CD14-positive monocyte (primary cell): ENCODE measurements at regions not wholly inside any gene's neighbourhood (a gene's known extent, or its start where the extent isn't known, plus 50 kb on each side); places are given as distances from the start of the nearest gene placed in this dataset.

ENCODE experiments used
- DNase-seq, 3 donors: peaks; one replicate each; pipeline ENCODE4 v3.0.0-alpha.2; 2011 to 2022
- H2AFZ ChIP-seq: 2 replicates; pipeline ENCODE4 v1.6.0; 2012; ENCODE audit warnings: mild to moderate bottlenecking, low read depth, low read length, inconsistent platforms; ENCODE audit not compliant: insufficient read depth, poor library complexity, severe bottlenecking
- H3K27ac ChIP-seq, 2 donors: 1 replicate in 1 of 2; 2 replicates in 1 of 2; pipeline ENCODE4 v1.5.1; 2012 to 2013; ENCODE audit warnings: low read length in 2 of 2, control low read depth in 1 of 2, inconsistent platforms in 1 of 2, low read depth in 1 of 2, mild to moderate bottlenecking in 1 of 2
- H3K27me3 ChIP-seq, 2 donors: one replicate each; pipeline versions ENCODE4 v1.6.0 to v1.6.1; 2011 to 2013; ENCODE audit warnings: low read length in 2 of 2; ENCODE audit not compliant: control insufficient read depth in 2 of 2, insufficient read depth in 2 of 2
- H3K36me3 ChIP-seq, 2 donors: replicated peaks in 1 of 2; 1 replicate in 1 of 2; 2 replicates in 1 of 2; pipeline versions ENCODE4 v1.5.1 to v1.6.1; 2012 to 2013; ENCODE audit warnings: low read length in 2 of 2, control low read depth in 1 of 2, inconsistent platforms in 1 of 2, mild to moderate bottlenecking in 1 of 2; ENCODE audit not compliant: insufficient read depth in 2 of 2, control insufficient read depth in 1 of 2
- H3K4me1 ChIP-seq, 2 donors: 1 replicate in 1 of 2; 2 replicates in 1 of 2; pipeline versions ENCODE4 v1.5.1 to v1.6.1; 2012 to 2013; ENCODE audit warnings: low read length in 2 of 2, control low read depth in 1 of 2, inconsistent platforms in 1 of 2, mild to moderate bottlenecking in 1 of 2, moderate library complexity in 1 of 2; ENCODE audit not compliant: insufficient read depth in 2 of 2, control insufficient read depth in 1 of 2
- H3K4me2 ChIP-seq: replicated peaks from 2 replicates; pipeline ENCODE3; 2012; ENCODE audit warnings: low read length, moderate library complexity, mild to moderate bottlenecking; ENCODE audit not compliant: poor library complexity, severe bottlenecking; ENCODE audit errors: extremely low read depth
- H3K4me3 ChIP-seq, 3 experiments: fragments of 200-600 bp in 1 of 3; sonication (generic) in 1 of 3; replicated peaks in 1 of 3; 1 replicate in 2 of 3; 2 replicates in 1 of 3; pipeline ENCODE4 v1.5.1; 2011 to 2013; ENCODE audit warnings: low read length in 3 of 3, mild to moderate bottlenecking in 3 of 3, control low read depth in 2 of 3, low read depth in 2 of 3, inconsistent platforms in 1 of 3, moderate library complexity in 1 of 3
- H3K79me2 ChIP-seq: 2 replicates; pipeline ENCODE4 v1.6.0; 2012; ENCODE audit warnings: mild to moderate bottlenecking, control low read depth, inconsistent platforms, low read length, moderate library complexity; ENCODE audit not compliant: insufficient read depth
- H3K9ac ChIP-seq: 2 replicates; pipeline ENCODE4 v1.6.0; 2017; ENCODE audit warnings: low read length, mild to moderate bottlenecking; ENCODE audit not compliant: insufficient read depth, poor library complexity, severe bottlenecking
- H3K9me3 ChIP-seq, 2 donors: replicated peaks in 1 of 2; 1 replicate in 1 of 2; 2 replicates in 1 of 2; pipeline versions ENCODE4 v1.5.1 to v1.6.1; 2012 to 2013; ENCODE audit warnings: low read length in 2 of 2, control low read depth in 1 of 2; ENCODE audit not compliant: control insufficient read depth in 1 of 2, insufficient read depth in 1 of 2
- H4K20me1 ChIP-seq: 2 replicates; pipeline ENCODE4 v1.6.0; 2012; ENCODE audit warnings: mild to moderate bottlenecking, low read length, control low read depth, moderate library complexity; ENCODE audit not compliant: insufficient read depth
- H3K27ac Mint-ChIP-seq, 7 donors: one replicate each; pipeline ENCODE4 v1.8.0; 2020; ENCODE audit warnings: mild to moderate bottlenecking in 7 of 7, mixed read lengths in 7 of 7, moderate library complexity in 6 of 7, inconsistent platforms in 2 of 7
- H3K27me3 Mint-ChIP-seq, 3 donors: one replicate each; pipeline ENCODE4 v1.8.0; 2021 to 2022; ENCODE audit warnings: low read depth in 3 of 3, mild to moderate bottlenecking in 3 of 3, mixed read lengths in 3 of 3, moderate library complexity in 3 of 3, inconsistent platforms in 1 of 3
- H3K36me3 Mint-ChIP-seq, 2 donors: one replicate each; pipeline ENCODE4 v1.8.0; 2020; ENCODE audit warnings: mixed read lengths in 2 of 2, inconsistent platforms in 1 of 2, mild to moderate bottlenecking in 1 of 2
- H3K4me1 Mint-ChIP-seq: one replicate; pipeline ENCODE4 v1.8.0; 2020; ENCODE audit warnings: mild to moderate bottlenecking, mixed read lengths
- H3K4me3 Mint-ChIP-seq, 2 donors: one replicate each; pipeline ENCODE4 v1.8.0; 2020; ENCODE audit warnings: mild to moderate bottlenecking in 2 of 2, mixed read lengths in 2 of 2, moderate library complexity in 1 of 2
- H3K9me3 Mint-ChIP-seq, 7 donors: one replicate each; pipeline ENCODE4 v1.8.0; 2020 to 2022; ENCODE audit warnings: mixed read lengths in 7 of 7, mild to moderate bottlenecking in 6 of 7, moderate library complexity in 6 of 7, inconsistent platforms in 2 of 7
- CTCF ChIP-seq: fragments of 200-600 bp; IDR thresholded peaks from one replicate; pipeline ENCODE4 v1.8.0; 2022; ENCODE audit warnings: antibody characterized with exemption, mild to moderate bottlenecking
- WGBS: methylation state at CpG from one replicate; pipeline ENCODE4 v1.1.5; 2013; ENCODE audit warnings: missing lambda C conversion rate; ENCODE audit not compliant: insufficient coverage; 5-methylcytosine and 5-hydroxymethylcytosine counted together
- intact Hi-C, 2 donors: fragments of 100-400 bp; cut with micrococcal nuclease; formaldehyde crosslinking; loops; one replicate each; pipeline versions ENCODE4 v1.15.0 to v1.15.1; 2023

GRCh38 chr15:31440754-31441311, 114.2 kb downstream of the KLF13 start:
- peaks cover 0 to 2% (median 0%) of the 10 kb centered on the region in 7 donors for H3K9me3 Mint-ChIP-seq
- H3K4me3 ChIP-seq = peak overlapping the region; percentile 6 to 72 (median 44)
- H3K27ac Mint-ChIP-seq = peak overlapping the region; percentile 33 to 95 (median 84)
- H3K79me2 ChIP-seq = no peaks in the 10 kb centered on the region
- H3K9me3 ChIP-seq = no peaks in the 10 kb centered on the region
- H3K4me2 ChIP-seq = peak overlapping the region; percentile 79
- H3K36me3 Mint-ChIP-seq = no peaks in the 10 kb centered on the region
- H3K27ac ChIP-seq = peak overlapping the region in 1 of 2 donors; percentile 81
- H3K4me3 Mint-ChIP-seq = peak overlapping the region; percentile 76 to 83
- H3K4me1 ChIP-seq = peaks cover 36 to 52% of the 10 kb centered on the region in 2 donors
- H2AFZ ChIP-seq = peak overlapping the region; percentile 56
- H4K20me1 ChIP-seq = no peaks in the 10 kb centered on the region
- under 1% methylated on average over 47 of the region's 56 CpGs for WGBS
- peak; percentile 66 to 78 (median 69) for DNase-seq
- peak overlapping the region; percentile 56 for H3K9ac ChIP-seq
- no peaks in the 10 kb centered on the region for H3K27me3 ChIP-seq
- H3K27me3 Mint-ChIP-seq = peaks cover 3 to 7% (median 5%) of the 10 kb centered on the region in 3 donors
- no peak for TF ChIP-seq CTCF
- H3K4me1 Mint-ChIP-seq = peaks cover 49% of the 10 kb centered on the region
- intact Hi-C loops = loop anchor here (5.0 kb wide), 3 partner anchors 114 to 224 kb away; partner anchors contain the start of gene KLF13 (in 1 of the 2)
- H3K36me3 ChIP-seq = no peaks in the 10 kb centered on the region

GRCh38 chr15:31442226-31442625, 115.6 kb downstream of the KLF13 start:
- peaks cover 3 to 7% (median 5%) of the 10 kb centered on the region in 3 donors for H3K27me3 Mint-ChIP-seq
- no peak overlapping the region for H3K27ac ChIP-seq
- H3K36me3 Mint-ChIP-seq = no peaks in the 10 kb centered on the region
- WGBS = 98% methylated on average over 8 of the region's 9 CpGs
- no peaks in the 10 kb centered on the region for H3K36me3 ChIP-seq
- H3K4me2 ChIP-seq = no peak overlapping the region
- peak overlapping the region in 6 of 7 donors; percentile 36 to 97 (median 78) for H3K27ac Mint-ChIP-seq
- no peaks in the 10 kb centered on the region for H3K9me3 ChIP-seq
- no peak for DNase-seq
- no peak overlapping the region for H3K9ac ChIP-seq
- H3K4me1 ChIP-seq = peaks cover 27 to 42% of the 10 kb centered on the region in 2 donors
- H3K4me3 Mint-ChIP-seq = no peak overlapping the region
- no peak for TF ChIP-seq CTCF
- peaks cover 0 to 2% (median 0%) of the 10 kb centered on the region in 7 donors for H3K9me3 Mint-ChIP-seq
- no peak overlapping the region for H3K4me3 ChIP-seq
- intact Hi-C loops = loop anchor here (5.0 kb wide), 3 partner anchors 115 to 225 kb away; partner anchors contain the start of gene KLF13 (in 1 of the 2)
- peaks cover 38% of the 10 kb centered on the region for H3K4me1 Mint-ChIP-seq
- no peaks in the 10 kb centered on the region for H3K79me2 ChIP-seq
- H3K27me3 ChIP-seq = no peaks in the 10 kb centered on the region
- no peaks in the 10 kb centered on the region for H4K20me1 ChIP-seq
- no peak overlapping the region for H2AFZ ChIP-seq
